ENCODE measurements at regions not wholly inside any gene's neighbourhood (a gene's known extent, or its start where the extent isn't known, plus 50 kb on each side); places are given as distances from the start of the nearest gene placed in this dataset.

DNA sequence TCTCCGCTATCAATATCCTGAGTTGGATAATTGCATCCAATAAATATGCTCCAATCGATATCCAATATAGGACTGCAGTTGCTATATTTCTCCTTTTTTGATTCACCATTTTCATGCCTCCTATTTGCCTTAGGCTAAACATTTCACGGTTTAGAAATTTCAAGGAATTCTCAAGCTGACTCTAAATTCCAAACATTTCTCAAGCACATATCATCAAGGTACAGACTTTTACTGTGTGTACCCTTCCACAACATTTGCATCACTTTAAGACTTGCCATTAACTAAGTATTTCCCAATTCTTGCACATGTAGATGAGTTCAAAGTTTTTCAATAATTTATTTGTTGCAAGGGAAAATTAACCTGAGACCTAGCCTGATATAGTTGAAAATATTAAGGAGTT, 795.2 kb upstream of the TMPRSS15 start:
- TF ChIP-seq EZH2phosphoT487 (IDR thresholded peaks at IDR 0.05; ENCODE audit: low read length) (no peak), EZH2 (optimal IDR thresholded peaks at IDR 0.05; ENCODE audit: low read depth, low read length) (no peak)
- TF ChIP-seq, protein P1, sequence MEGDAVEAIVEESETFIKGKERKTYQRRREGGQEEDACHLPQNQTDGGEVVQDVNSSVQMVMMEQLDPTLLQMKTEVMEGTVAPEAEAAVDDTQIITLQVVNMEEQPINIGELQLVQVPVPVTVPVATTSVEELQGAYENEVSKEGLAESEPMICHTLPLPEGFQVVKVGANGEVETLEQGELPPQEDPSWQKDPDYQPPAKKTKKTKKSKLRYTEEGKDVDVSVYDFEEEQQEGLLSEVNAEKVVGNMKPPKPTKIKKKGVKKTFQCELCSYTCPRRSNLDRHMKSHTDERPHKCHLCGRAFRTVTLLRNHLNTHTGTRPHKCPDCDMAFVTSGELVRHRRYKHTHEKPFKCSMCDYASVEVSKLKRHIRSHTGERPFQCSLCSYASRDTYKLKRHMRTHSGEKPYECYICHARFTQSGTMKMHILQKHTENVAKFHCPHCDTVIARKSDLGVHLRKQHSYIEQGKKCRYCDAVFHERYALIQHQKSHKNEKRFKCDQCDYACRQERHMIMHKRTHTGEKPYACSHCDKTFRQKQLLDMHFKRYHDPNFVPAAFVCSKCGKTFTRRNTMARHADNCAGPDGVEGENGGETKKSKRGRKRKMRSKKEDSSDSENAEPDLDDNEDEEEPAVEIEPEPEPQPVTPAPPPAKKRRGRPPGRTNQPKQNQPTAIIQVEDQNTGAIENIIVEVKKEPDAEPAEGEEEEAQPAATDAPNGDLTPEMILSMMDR (IDR thresholded peaks at IDR 0.05; ENCODE audit: low read length) = no peak

Data from MM.1S (cell line).